Liver (tissue), 3 donors: ENCODE measurements at regions not wholly inside any gene's neighbourhood (a gene's known extent, or its start where the extent isn't known, plus 50 kb on each side); places are given as distances from the start of the nearest gene placed in this dataset.

ENCODE experiments used
- CTCF ChIP-seq: fragments of 150-350 bp; IDR thresholded peaks from 2 replicates; pipeline ENCODE4 v1.5.1; 2017; ENCODE audit warnings: improper control_type of control experiment, low read depth, low read length; ENCODE audit not compliant: missing input control
- EGR1 ChIP-seq, 2 donors: IDR thresholded peaks; 2 replicates each; pipeline ENCODE4 v1.6.1; 2016 to 2018; ENCODE audit warnings: antibody characterized with exemption in 2 of 2, low read depth in 2 of 2
- RAD21 ChIP-seq, 2 donors: IDR thresholded peaks; 2 replicates each; pipeline ENCODE4 v1.6.1; 2016; ENCODE audit warnings: antibody characterized with exemption in 2 of 2, mild to moderate bottlenecking in 2 of 2
- RXRA ChIP-seq, 2 donors: IDR thresholded peaks; 2 replicates each; pipeline ENCODE4 v1.6.1; 2017 to 2018; ENCODE audit warnings: antibody characterized with exemption in 2 of 2, mild to moderate bottlenecking in 1 of 2
- TAF1 ChIP-seq: conservative IDR thresholded peaks from 2 replicates; pipeline ENCODE4 v1.6.1; 2016; ENCODE audit warnings: antibody characterized with exemption, mild to moderate bottlenecking
- TF ChIP-seq, protein P1 (sequence below): IDR thresholded peaks from 2 replicates; pipeline ENCODE4 v1.6.1; 2016; ENCODE audit warnings: antibody characterized with exemption
- donor health status: healthy.
- donor health status: healthy.

DNA sequence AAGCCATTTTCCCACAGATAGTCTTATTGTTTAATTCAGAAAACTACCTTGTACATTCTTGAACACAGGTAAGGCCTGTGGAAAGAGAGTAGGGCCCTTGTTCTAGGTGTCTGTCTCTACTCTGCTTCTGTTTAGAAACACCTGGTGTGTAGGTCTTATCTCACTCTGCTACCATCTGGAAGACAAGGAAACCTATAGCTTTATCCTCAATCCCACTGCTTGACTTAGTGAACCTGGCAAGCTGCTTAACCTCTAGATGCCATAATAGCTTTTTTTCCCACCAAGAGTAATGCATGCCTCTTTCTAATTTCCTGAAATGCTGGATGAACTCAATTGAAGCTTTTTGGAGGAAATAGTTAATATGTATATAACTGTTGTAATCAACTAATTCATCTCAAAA lies 82.6 kb upstream of the RAP2B start:
- TF ChIP-seq CTCF (no peak), RAD21 (IDR thresholded peaks at IDR 0.05) (no peak), TAF1 (no peak), RXRA (IDR thresholded peaks at IDR 0.05) (no peak), EGR1 (IDR thresholded peaks at IDR 0.05; ENCODE audit: low read depth in 2 of 2) (no peak)
- TF ChIP-seq, protein P1, sequence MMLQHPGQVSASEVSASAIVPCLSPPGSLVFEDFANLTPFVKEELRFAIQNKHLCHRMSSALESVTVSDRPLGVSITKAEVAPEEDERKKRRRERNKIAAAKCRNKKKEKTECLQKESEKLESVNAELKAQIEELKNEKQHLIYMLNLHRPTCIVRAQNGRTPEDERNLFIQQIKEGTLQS = no peak
